IMR-90 (cell line): ENCODE measurements at regions not wholly inside any gene's neighbourhood (a gene's known extent, or its start where the extent isn't known, plus 50 kb on each side); places are given as distances from the start of the nearest gene placed in this dataset.

Experiments used
- ATAC-seq: fragments of 200-7000 bp; cut with Tn5 transposase; 2 replicates; pipeline ENCODE4 v1.9.1; 2020; ENCODE audit warnings: low read depth, mild to moderate bottlenecking, moderate library complexity
- BruUV-seq: library from RNA; stranded (reverse); fragments of 400-500 nt; replicated peaks from 2 replicates; lab custom pipeline; 2021; lab: Mats Ljungman, UMichigan
- CTCF ChIA-PET: fragments of 300-600 bp; formaldehyde crosslinking; extraction: SDS; loops from one replicate; lab custom pipeline; 2021; ENCODE audit warnings: antibody characterized with exemption; lab: Yijun Ruan, JAX
- POLR2A ChIA-PET: fragments of 300-600 bp; sonication (Branson Sonifier 250); formaldehyde crosslinking; loops from one replicate; lab custom pipeline; 2022; ENCODE audit warnings: antibody characterized with exemption; ENCODE audit not compliant: unreplicated experiment; lab: Charles Lee
- DNase-seq: peaks from one replicate; pipeline ENCODE4 v3.0.0; 2013
- H2AFZ ChIP-seq: replicated peaks from 2 replicates; pipeline ENCODE3; 2013; ENCODE audit warnings: low read length, mild to moderate bottlenecking; ENCODE audit not compliant: poor library complexity
- H2AK5ac ChIP-seq: 2 replicates; pipeline ENCODE4 v1.6.1; 2013; ENCODE audit warnings: low read depth, low read length, inconsistent platforms
- H2AK9ac ChIP-seq: replicated peaks from 2 replicates; pipeline ENCODE3; 2013; ENCODE audit warnings: mild to moderate bottlenecking, low read depth, low read length, moderate library complexity; ENCODE audit not compliant: poor library complexity
- H2BK120ac ChIP-seq: 2 replicates; pipeline ENCODE4 v1.6.1; 2013; ENCODE audit warnings: low read depth, low read length, inconsistent platforms
- H2BK15ac ChIP-seq: 3 replicates; pipeline ENCODE4 v1.6.1; 2013; ENCODE audit warnings: low read depth, low read length, inconsistent platforms
- H2BK20ac ChIP-seq: 2 replicates; pipeline ENCODE4 v1.6.1; 2013; ENCODE audit warnings: low read depth, mild to moderate bottlenecking, inconsistent platforms, low read length, moderate library complexity
- H2BK5ac ChIP-seq: 2 replicates; pipeline ENCODE4 v1.6.1; 2013; ENCODE audit warnings: mild to moderate bottlenecking, low read depth, low read length, inconsistent platforms; ENCODE audit not compliant: poor library complexity, severe bottlenecking
- H3K14ac ChIP-seq: replicated peaks from 2 replicates; pipeline ENCODE4 v1.6.1; 2013; ENCODE audit warnings: low read depth, low read length, inconsistent platforms
- H3K18ac ChIP-seq: 2 replicates; pipeline ENCODE4 v1.6.1; 2013; ENCODE audit warnings: low read depth, low read length, control low read depth
- H3K23ac ChIP-seq: 2 replicates; pipeline ENCODE4 v1.6.1; 2013; ENCODE audit warnings: low read depth, low read length, inconsistent platforms
- H3K27ac ChIP-seq: 2 replicates; pipeline ENCODE4 v1.5.1; 2013; ENCODE audit warnings: mild to moderate bottlenecking, control low read depth, low read length; ENCODE audit not compliant: insufficient read depth
- H3K27me3 ChIP-seq: 2 replicates; pipeline ENCODE4 v1.6.1; 2013; ENCODE audit warnings: low read length; ENCODE audit not compliant: control insufficient read depth, insufficient read depth
- H3K36me3 ChIP-seq: 2 replicates; pipeline ENCODE4 v1.6.1; 2013; ENCODE audit warnings: low read length, mixed read lengths; ENCODE audit not compliant: control insufficient read depth, insufficient read depth
- H3K4ac ChIP-seq: 2 replicates; pipeline ENCODE4 v1.6.1; 2013; ENCODE audit warnings: low read depth, low read length, inconsistent platforms
- H3K4me1 ChIP-seq: 2 replicates; pipeline ENCODE4 v1.6.1; 2013; ENCODE audit warnings: low read length, mixed read lengths; ENCODE audit not compliant: control insufficient read depth, insufficient read depth
- H3K4me2 ChIP-seq: 2 replicates; pipeline ENCODE4 v1.6.1; 2013; ENCODE audit warnings: low read depth, mild to moderate bottlenecking, control low read depth, low read length, moderate library complexity
- H3K4me3 ChIP-seq: 2 replicates; pipeline ENCODE4 v1.5.1; 2013; ENCODE audit warnings: low read depth, mild to moderate bottlenecking, control low read depth, low read length, moderate library complexity; ENCODE audit not compliant: insufficient read depth
- H3K56ac ChIP-seq: 2 replicates; pipeline ENCODE4 v1.6.1; 2013; ENCODE audit warnings: low read length, inconsistent platforms; ENCODE audit not compliant: insufficient read depth; ENCODE audit errors: extremely low read depth
- H3K79me1 ChIP-seq, 2 experiments: 2 replicates each; pipeline ENCODE4 v1.6.1; 2013; ENCODE audit warnings: low read length in 2 of 2, inconsistent platforms in 1 of 2, low read depth in 1 of 2
- H3K9ac ChIP-seq: 2 replicates; pipeline ENCODE4 v1.6.1; 2013; ENCODE audit warnings: low read depth, low read length, control low read depth
- H3K9me1 ChIP-seq: 2 replicates; pipeline ENCODE4 v1.6.1; 2013; ENCODE audit warnings: low read length, inconsistent platforms; ENCODE audit not compliant: insufficient read depth
- H3K9me3 ChIP-seq: 2 replicates; pipeline ENCODE4 v1.6.1; 2013; ENCODE audit warnings: low read length; ENCODE audit not compliant: control insufficient read depth, insufficient read depth
- H4K20me1 ChIP-seq: 2 replicates; pipeline ENCODE4 v1.6.1; 2013; ENCODE audit warnings: low read length, inconsistent platforms; ENCODE audit not compliant: insufficient read depth
- H4K5ac ChIP-seq: 2 replicates; pipeline ENCODE4 v1.6.1; 2013; ENCODE audit warnings: mild to moderate bottlenecking, low read depth, low read length, control low read depth
- H4K8ac ChIP-seq, 2 experiments: 2 replicates each; pipeline ENCODE4 v1.6.1; 2013; ENCODE audit warnings: low read depth in 2 of 2, low read length in 2 of 2, control low read depth in 1 of 2, inconsistent platforms in 1 of 2
- H4K91ac ChIP-seq: 2 replicates; pipeline ENCODE4 v1.6.1; 2013; ENCODE audit warnings: low read depth, low read length, inconsistent platforms; ENCODE audit not compliant: insufficient read depth
- BHLHE40 ChIP-seq: fragments of 150-350 bp; IDR thresholded peaks from 2 replicates; pipeline ENCODE4 v1.6.1; 2016; ENCODE audit warnings: mild to moderate bottlenecking, low read depth, low read length
- CHD1 ChIP-seq: IDR thresholded peaks from 2 replicates; pipeline ENCODE4 v1.6.1; 2012; ENCODE audit warnings: low read depth, low read length, improper control_type of control experiment
- CTCF ChIP-seq: conservative IDR thresholded peaks from 2 replicates; pipeline ENCODE4 v1.5.1; 2012; ENCODE audit warnings: mild to moderate bottlenecking, low read depth, low read length, improper control_type of control experiment
- ELK1 ChIP-seq: fragments of 150-350 bp; IDR thresholded peaks from 2 replicates; pipeline ENCODE4 v1.6.1; 2016; ENCODE audit warnings: low read depth, mild to moderate bottlenecking, low read length, moderate library complexity, borderline replicate concordance
- FOS ChIP-seq: fragments of 150-350 bp; IDR thresholded peaks from 2 replicates; pipeline ENCODE4 v1.6.1; 2016; ENCODE audit warnings: low read depth, low read length
- MAFK ChIP-seq: IDR thresholded peaks from 2 replicates; pipeline ENCODE4 v1.6.1; 2012; ENCODE audit warnings: low read depth, low read length, improper control_type of control experiment
- MAZ ChIP-seq: IDR thresholded peaks from 2 replicates; pipeline ENCODE4 v1.6.1; 2012; ENCODE audit warnings: low read depth, mild to moderate bottlenecking, low read length, improper control_type of control experiment, moderate library complexity, borderline replicate concordance
- NFE2L2 ChIP-seq: fragments of 150-350 bp; IDR thresholded peaks from 2 replicates; pipeline ENCODE4 v1.6.1; 2016; ENCODE audit warnings: low read depth, mild to moderate bottlenecking, low read length
- SMC3 ChIP-seq: fragments of 150-350 bp; IDR thresholded peaks from 2 replicates; pipeline ENCODE4 v1.6.1; 2016; ENCODE audit warnings: low read depth, mild to moderate bottlenecking, antibody characterized with exemption, low read length, moderate library complexity
- USF2 ChIP-seq: fragments of 150-350 bp; IDR thresholded peaks from 2 replicates; pipeline ENCODE4 v1.6.1; 2017; ENCODE audit warnings: mild to moderate bottlenecking, antibody characterized with exemption, low read length, low read depth
- WGBS, 2 experiments: methylation state at CpG; one replicate each; pipeline versions ENCODE4 v1.1.5 to v1.1.7; 2013; ENCODE audit warnings: missing lambda C conversion rate in 2 of 2; ENCODE audit not compliant: insufficient read length in 1 of 2; ENCODE audit errors: extremely low coverage in 2 of 2; 5-methylcytosine and 5-hydroxymethylcytosine counted together
- dilution Hi-C: fragments of 300-500 bp; cut with HindIII; formaldehyde crosslinking; loops from one replicate; pipeline ENCODE4 v1.14.3; 2018; ENCODE audit warnings: low sequenced_read_pairs; ENCODE audit not compliant: unreplicated experiment
- in situ Hi-C: fragments of 300-500 bp; cut with MboI; formaldehyde crosslinking; loops from 3 replicates; pipeline ENCODE4 v1.14.3; 2019; ENCODE audit warnings: low sequenced_read_pairs, inconsistent platforms, mixed read lengths
- intact Hi-C: fragments of 100-400 bp; cut with micrococcal nuclease; formaldehyde crosslinking; loops from 2 replicates; pipeline ENCODE4 v1.10.0; 2022

GRCh38 chr18:44497311-44497710, 183.4 kb upstream of the SETBP1 start:
- no peak overlapping the region for H2BK120ac ChIP-seq
- no peak overlapping the region for H3K4me3 ChIP-seq
- H4K5ac ChIP-seq, result no peak overlapping the region
- in situ Hi-C loops, result no loop called here
- H3K23ac ChIP-seq, result no peak overlapping the region
- ChIA-PET CTCF (interaction anchor here (0.5 kb wide), 1 partner anchor 200 kb away, joined by 4 read pairs; no protein-coding TSS in a partner anchor), POLR2A (no interaction called here)
- intact Hi-C loops, result no loop called here
- no CpG with 5 or more reads among the region's 3 CpGs for WGBS, 2 experiments
- DNase-seq, result no peak
- H2AK5ac ChIP-seq, result no peak overlapping the region
- H2BK5ac ChIP-seq, result no peak overlapping the region
- no peak overlapping the region for H3K56ac ChIP-seq
- no peak overlapping the region for H3K4ac ChIP-seq
- H3K27me3 ChIP-seq, result no peaks in the 10 kb centered on the region
- TF ChIP-seq ELK1, result no peak
- TF ChIP-seq CHD1, result no peak
- no peak for TF ChIP-seq NFE2L2
- TF ChIP-seq MAFK, result no peak
- no peak for TF ChIP-seq MAZ
- TF ChIP-seq USF2, result no peak
- TF ChIP-seq CTCF, result no peak
- no peak for TF ChIP-seq SMC3
- no peak for TF ChIP-seq BHLHE40
- no peak for TF ChIP-seq FOS
- H3K9me1 ChIP-seq, result no peaks in the 10 kb centered on the region
- no peaks in the 10 kb centered on the region for H3K4me1 ChIP-seq
- no peak overlapping the region for H2AFZ ChIP-seq
- no peak overlapping the region for H2BK20ac ChIP-seq
- dilution Hi-C loops, result no loop called here
- no peak overlapping the region for H3K18ac ChIP-seq
- BruUV-seq, result no TSS peak
- H2BK15ac ChIP-seq, result no peak overlapping the region
- H2AK9ac ChIP-seq, result no peak overlapping the region
- no peak for ATAC-seq
- no peaks in the 10 kb centered on the region for H3K9me3 ChIP-seq
- no peaks in the 10 kb centered on the region for H3K36me3 ChIP-seq
- H4K20me1 ChIP-seq, result no peaks in the 10 kb centered on the region
- no peak overlapping the region for H3K9ac ChIP-seq
- no peak overlapping the region for H3K4me2 ChIP-seq
- H3K79me1 ChIP-seq, result no peaks in the 10 kb centered on the region
- no peak overlapping the region for H4K91ac ChIP-seq
- no peak overlapping the region for H4K8ac ChIP-seq
- H3K27ac ChIP-seq, result no peak overlapping the region
- no peak overlapping the region for H3K14ac ChIP-seq
